Endodermal cell (in vitro differentiated cells): ENCODE measurements at regions not wholly inside any gene's neighbourhood (a gene's known extent, or its start where the extent isn't known, plus 50 kb on each side); places are given as distances from the start of the nearest gene placed in this dataset.

Source experiments
- DNase-seq: peaks from one replicate; pipeline ENCODE4 v3.0.0-alpha.2; 2017
- H3K27ac ChIP-seq: 2 replicates; pipeline ENCODE4 v1.5.1; 2013; ENCODE audit warnings: mild to moderate bottlenecking, low read depth, low read length, moderate library complexity
- H3K27me3 ChIP-seq: 2 replicates; pipeline ENCODE4 v1.6.1; 2013; ENCODE audit warnings: mild to moderate bottlenecking, low read length, moderate library complexity; ENCODE audit not compliant: insufficient read depth, control insufficient read depth, poor library complexity, severe bottlenecking
- H3K36me3 ChIP-seq: 2 replicates; pipeline ENCODE4 v1.7.0; 2013; ENCODE audit warnings: mild to moderate bottlenecking, low read length, moderate library complexity; ENCODE audit not compliant: control insufficient read depth, insufficient read depth
- H3K4me1 ChIP-seq: one replicate; pipeline ENCODE4 v1.7.0; 2013; ENCODE audit warnings: low read length; ENCODE audit not compliant: control insufficient read depth, insufficient read depth
- H3K4me3 ChIP-seq: 2 replicates; pipeline ENCODE4 v1.5.1; 2013; ENCODE audit warnings: mild to moderate bottlenecking, low read length, moderate library complexity
- H3K9ac ChIP-seq: 2 replicates; pipeline ENCODE4 v1.6.1; 2013; ENCODE audit warnings: mild to moderate bottlenecking, low read length, moderate library complexity; ENCODE audit not compliant: poor library complexity, severe bottlenecking; ENCODE audit errors: extremely low read depth
- H3K9me3 ChIP-seq: 2 replicates; pipeline ENCODE4 v1.6.1; 2013; ENCODE audit warnings: mild to moderate bottlenecking, low read length, moderate library complexity; ENCODE audit not compliant: control insufficient read depth
- H3K27ac Mint-ChIP-seq: 2 replicates; pipeline ENCODE4 v1.8.0; 2020; ENCODE audit warnings: mixed read lengths
- H3K27me3 Mint-ChIP-seq: 2 replicates; pipeline ENCODE4 v1.8.0; 2021; ENCODE audit warnings: mild to moderate bottlenecking, mixed read lengths; ENCODE audit not compliant: insufficient read depth
- H3K36me3 Mint-ChIP-seq: 2 replicates; pipeline ENCODE4 v1.8.0; 2020; ENCODE audit warnings: low read depth, mixed read lengths
- H3K4me1 Mint-ChIP-seq: 2 replicates; pipeline ENCODE4 v1.8.0; 2020; ENCODE audit warnings: mixed read lengths
- H3K4me3 Mint-ChIP-seq: 2 replicates; pipeline ENCODE4 v1.8.0; 2020; ENCODE audit warnings: mild to moderate bottlenecking, moderate library complexity, mixed read lengths
- H3K9me3 Mint-ChIP-seq: 2 replicates; pipeline ENCODE4 v1.8.0; 2020; ENCODE audit warnings: mild to moderate bottlenecking, mixed read lengths
- WGBS, 2 experiments: methylation state at CpG; one replicate each; pipeline versions ENCODE4 v1.1.5 to v1.1.7; 2013; ENCODE audit warnings: missing lambda C conversion rate in 2 of 2, mixed read lengths in 1 of 2; ENCODE audit not compliant: insufficient coverage in 1 of 2, insufficient read length in 1 of 2; 5-methylcytosine and 5-hydroxymethylcytosine counted together
- TF ChIP-seq, protein P1 (sequence below): fragments of 200-600 bp; sonication (generic); conservative IDR thresholded peaks from 2 replicates; pipeline ENCODE4 v1.5.0; 2021; ENCODE audit warnings: antibody characterized with exemption, mild to moderate bottlenecking

DNA sequence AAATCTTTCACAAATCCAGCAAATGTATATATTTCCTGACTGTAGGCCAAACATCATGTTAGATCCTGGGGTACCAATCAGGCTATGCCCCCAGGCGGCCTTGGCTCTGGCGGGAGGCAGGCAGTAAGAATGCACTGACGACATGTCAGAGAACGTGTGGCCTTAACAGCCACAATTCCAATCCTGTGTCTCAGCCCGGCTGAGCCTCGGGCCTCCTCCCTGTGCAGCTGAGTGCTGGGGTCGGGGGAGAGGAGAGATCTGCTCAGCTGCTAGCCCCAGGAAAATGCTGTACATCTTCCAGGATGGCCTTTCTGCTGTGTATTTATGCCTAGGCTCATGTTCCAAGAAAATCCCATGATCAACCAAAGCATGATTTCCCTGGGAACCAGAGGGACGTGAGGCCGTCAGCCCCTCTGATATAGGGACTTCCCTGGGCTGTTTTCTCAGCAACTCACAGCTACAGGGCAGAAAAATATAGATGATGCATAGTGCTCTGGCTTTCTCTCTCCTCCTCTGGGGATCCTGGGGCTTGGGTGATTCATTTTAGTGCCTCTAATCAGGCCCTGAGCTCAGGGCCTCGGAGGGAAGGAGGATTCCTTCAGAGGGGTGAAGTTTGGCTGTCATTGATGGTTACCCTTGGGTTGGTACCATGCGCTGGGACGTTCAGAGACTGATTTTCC lies 604.0 kb downstream of the HS3ST4 start:
- Histone ChIP-seq H3K9me3 (no peaks in the 10 kb centered on the region), H3K4me1 (no peaks in the 10 kb centered on the region), H3K27ac (no peak overlapping the region), H3K36me3 (no peaks in the 10 kb centered on the region), H3K4me3 (no peak overlapping the region), H3K9ac (no peak overlapping the region), H3K27me3 (no peaks in the 10 kb centered on the region)
- 88 to 90% methylated on average over 7 to 12 of the region's 12 CpGs for WGBS, 2 experiments
- Mint-ChIP-seq H3K36me3 (no peaks in the 10 kb centered on the region), H3K27me3 (no peaks in the 10 kb centered on the region), H3K4me3 (no peak overlapping the region), H3K9me3 (peaks cover 3% of the 10 kb centered on the region), H3K27ac (no peak overlapping the region), H3K4me1 (no peaks in the 10 kb centered on the region)
- TF ChIP-seq, protein P1, sequence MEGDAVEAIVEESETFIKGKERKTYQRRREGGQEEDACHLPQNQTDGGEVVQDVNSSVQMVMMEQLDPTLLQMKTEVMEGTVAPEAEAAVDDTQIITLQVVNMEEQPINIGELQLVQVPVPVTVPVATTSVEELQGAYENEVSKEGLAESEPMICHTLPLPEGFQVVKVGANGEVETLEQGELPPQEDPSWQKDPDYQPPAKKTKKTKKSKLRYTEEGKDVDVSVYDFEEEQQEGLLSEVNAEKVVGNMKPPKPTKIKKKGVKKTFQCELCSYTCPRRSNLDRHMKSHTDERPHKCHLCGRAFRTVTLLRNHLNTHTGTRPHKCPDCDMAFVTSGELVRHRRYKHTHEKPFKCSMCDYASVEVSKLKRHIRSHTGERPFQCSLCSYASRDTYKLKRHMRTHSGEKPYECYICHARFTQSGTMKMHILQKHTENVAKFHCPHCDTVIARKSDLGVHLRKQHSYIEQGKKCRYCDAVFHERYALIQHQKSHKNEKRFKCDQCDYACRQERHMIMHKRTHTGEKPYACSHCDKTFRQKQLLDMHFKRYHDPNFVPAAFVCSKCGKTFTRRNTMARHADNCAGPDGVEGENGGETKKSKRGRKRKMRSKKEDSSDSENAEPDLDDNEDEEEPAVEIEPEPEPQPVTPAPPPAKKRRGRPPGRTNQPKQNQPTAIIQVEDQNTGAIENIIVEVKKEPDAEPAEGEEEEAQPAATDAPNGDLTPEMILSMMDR, result no peak
- no peak for DNase-seq

DNA sequence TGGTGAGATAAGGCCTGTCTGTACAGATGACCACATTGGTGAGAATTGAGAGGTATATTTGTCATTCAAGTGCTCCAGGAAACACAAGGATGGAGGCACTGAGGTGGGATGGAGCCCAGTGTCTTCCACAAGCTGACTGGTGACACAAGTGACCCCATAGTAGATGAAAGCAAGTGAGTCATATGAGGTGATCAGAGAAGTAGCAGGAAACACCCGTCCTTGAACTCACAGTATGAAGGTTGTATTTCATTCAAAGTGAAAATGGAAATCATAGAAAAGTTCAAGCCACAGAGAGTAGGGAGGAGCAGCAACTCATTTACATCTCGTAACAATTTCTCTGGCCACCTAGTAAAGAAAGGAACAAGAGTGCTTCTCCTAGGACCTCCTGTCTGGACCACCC lies 609.8 kb downstream of the HS3ST4 start:
- Histone ChIP-seq H3K4me1 (no peaks in the 10 kb centered on the region), H3K36me3 (no peaks in the 10 kb centered on the region), H3K9me3 (no peaks in the 10 kb centered on the region), H3K27me3 (no peaks in the 10 kb centered on the region), H3K4me3 (no peak overlapping the region), H3K27ac (no peak overlapping the region), H3K9ac (no peak overlapping the region)
- Mint-ChIP-seq H3K4me1 (no peaks in the 10 kb centered on the region), H3K4me3 (no peak overlapping the region), H3K27ac (no peak overlapping the region), H3K9me3 (peaks cover 3% of the 10 kb centered on the region), H3K36me3 (no peaks in the 10 kb centered on the region), H3K27me3 (no peaks in the 10 kb centered on the region)
- TF ChIP-seq, protein P1, result no peak
- WGBS, 2 experiments, result 85 to 98% methylated on average over 1 to 2 of the region's 2 CpGs
- DNase-seq, result no peak

GRCh38 chr16:26316683-26317464 lies 625.1 kb downstream of the HS3ST4 start:
- Histone ChIP-seq H3K4me1 (no peaks in the 10 kb centered on the region), H3K36me3 (no peaks in the 10 kb centered on the region), H3K27me3 (no peaks in the 10 kb centered on the region), H3K9me3 (no peaks in the 10 kb centered on the region), H3K27ac (no peak overlapping the region), H3K9ac (no peak overlapping the region), H3K4me3 (no peak overlapping the region)
- Mint-ChIP-seq H3K27me3 (no peaks in the 10 kb centered on the region), H3K36me3 (no peaks in the 10 kb centered on the region), H3K4me3 (no peak overlapping the region), H3K4me1 (no peaks in the 10 kb centered on the region), H3K27ac (no peak overlapping the region), H3K9me3 (no peaks in the 10 kb centered on the region)
- WGBS, 2 experiments, result 71 to 73% methylated on average over 12 of the region's 12 CpGs
- peak; percentile 88 for DNase-seq
- TF ChIP-seq, protein P1, result no peak
